Pancreas (tissue), 10 donors: ENCODE measurements at regions not wholly inside any gene's neighbourhood (a gene's known extent, or its start where the extent isn't known, plus 50 kb on each side); places are given as distances from the start of the nearest gene placed in this dataset.
"Not testable (repeated sequence)": the region's sequence is repeated elsewhere in the genome, so short reads cannot be mapped to it uniquely, and the experiment has no call there.

Source experiments
- ATAC-seq, 4 donors: fragments of 200-7000 bp; cut with Tn5 transposase; one replicate each; pipeline versions ENCODE4 v1.8.0 to v1.9.1; 2020; ENCODE audit warnings: mild to moderate bottlenecking in 4 of 4, moderate library complexity in 4 of 4
- DNase-seq, 6 donors: peaks; one replicate each; pipeline ENCODE4 v3.0.0-alpha.2; 2020
- FAIRE-seq: peaks from 2 replicates; lab custom pipeline; 2012; peaks lifted over from hg19 to GRCh38; lab: Jason Lieb, UNC
- H3K27ac ChIP-seq, 4 donors: fragments of 200-600 bp; sonication (generic); 1 replicate in 3 of 4; 2 replicates in 1 of 4; pipeline versions ENCODE4 v1.5.0 to v1.8.0; 2020
- H3K27me3 ChIP-seq, 4 donors: fragments of 200-600 bp; one replicate each; pipeline ENCODE4 v1.8.0; 2021
- H3K36me3 ChIP-seq, 3 donors: fragments of 200-600 bp; sonication (generic) in 1 of 3; one replicate each; pipeline versions ENCODE4 v1.5.0 to v1.8.0; 2020 to 2021
- H3K4me1 ChIP-seq, 3 donors: fragments of 200-600 bp; one replicate each; pipeline ENCODE4 v1.8.0; 2021
- H3K4me3 ChIP-seq, 4 donors: fragments of 200-600 bp; sonication (generic) in 2 of 4; one replicate each; pipeline versions ENCODE4 v1.5.0 to v1.8.0; 2020 to 2021
- H3K9me3 ChIP-seq, 4 donors: fragments of 200-600 bp; one replicate each; pipeline ENCODE4 v1.8.0; 2021
- WGBS, 2 donors: extraction: QIAGEN DNeasy Blood & Tissue Kit; methylation state at CpG; one replicate each; pipeline ENCODE4 v1.1.7; 2013; 5-methylcytosine and 5-hydroxymethylcytosine counted together
- intact Hi-C, 3 donors: fragments of 100-400 bp; cut with DNase I; formaldehyde crosslinking; loops; one replicate each; pipeline versions ENCODE4 v1.11.1 to v1.14.2; 2022
- donor health status: healthy with polysubstance abuse.
- donor health status: DM: no; HTN: no; CAD: no; lungs with moderate emphysema.
- donor health status: DM: no; HTN: no; CAD: no.
- donor health status: control.
- donor health status: control.
- donor health status: Bipolar disorder and iron deficiency.
- donor health status: DM: yes; HTN: yes; CAD: no.
- donor health status: DM: no; HTN: no; CAD: no.
- donor health status: DM: no; HTN: no; CAD: no.
- donor health status: DM: yes; HTN: yes; CAD: no.

DNA sequence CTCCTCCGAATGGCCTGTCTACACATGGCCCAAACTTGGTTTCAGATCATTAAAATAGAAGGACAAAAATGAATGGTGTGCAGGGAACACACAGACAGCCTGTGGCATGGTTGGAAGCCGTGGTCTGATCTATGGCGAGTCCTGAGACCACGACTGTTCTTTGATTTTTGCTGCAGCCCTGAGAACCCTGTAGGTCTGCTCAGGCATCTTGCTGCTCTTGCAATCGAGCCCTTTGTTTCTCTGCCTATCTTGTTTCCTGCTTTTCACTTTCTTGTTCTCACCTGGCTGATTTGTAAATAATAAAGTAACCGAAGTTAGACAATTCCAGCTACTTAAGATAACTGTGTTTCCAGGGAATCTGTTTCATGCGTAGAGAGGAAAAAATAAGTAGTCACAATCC is 54.1 kb upstream of the NBPF9 start:
- DNase-seq, H3K4me1 ChIP-seq, FAIRE-seq, H3K9me3 ChIP-seq, intact Hi-C loops, H3K27ac ChIP-seq, H3K4me3 ChIP-seq, ATAC-seq, H3K27me3 ChIP-seq, H3K36me3 ChIP-seq: not testable (repeated sequence)
- WGBS, 2 donors, result 47 to 56% methylated on average over 6 of the region's 7 CpGs

- H3K27ac ChIP-seq, H3K4me3 ChIP-seq, ATAC-seq, intact Hi-C loops, FAIRE-seq, H3K27me3 ChIP-seq, DNase-seq, H3K36me3 ChIP-seq, H3K9me3 ChIP-seq, H3K4me1 ChIP-seq: not testable (repeated sequence)
- WGBS, 2 donors, result 47 to 69% methylated on average over 2 to 3 of the region's 3 CpGs
Measured at GRCh38 chr1:149158308-149158707, 55.0 kb upstream of the NBPF9 start.

- FAIRE-seq, DNase-seq, H3K9me3 ChIP-seq, H3K4me1 ChIP-seq, H3K36me3 ChIP-seq, H3K4me3 ChIP-seq, H3K27me3 ChIP-seq, H3K27ac ChIP-seq, intact Hi-C loops: not testable (repeated sequence)
- 28 to 40% methylated on average over 1 to 2 of the region's 19 CpGs for WGBS, 2 donors
- ATAC-seq, result peak; percentile 85 to 99 (median 98)
Measured at GRCh38 chr1:149163063-149163444, 59.7 kb upstream of the NBPF9 start.

DNA sequence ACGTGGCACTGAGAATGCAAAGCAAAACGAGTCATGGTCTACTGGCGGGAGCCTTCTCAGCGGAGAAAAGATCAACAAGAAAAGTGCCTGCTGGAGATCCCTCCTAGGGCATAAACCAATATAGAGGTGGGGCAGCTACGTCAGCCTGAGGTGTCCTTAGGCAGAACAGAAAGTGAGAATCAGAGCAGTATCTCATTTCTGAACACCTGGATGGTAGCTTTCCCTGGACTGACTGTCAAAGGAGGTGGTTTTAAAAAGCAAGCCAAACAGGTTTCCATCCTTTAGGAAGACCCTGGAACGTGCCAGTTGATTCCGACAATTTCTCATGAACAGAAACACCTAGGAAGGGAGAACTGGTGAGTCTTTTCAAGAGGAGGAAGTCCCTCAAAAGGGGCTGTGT is 71.4 kb upstream of the NBPF9 start:
- peak overlapping the region in 1 of 4 donors; percentile 20 for H3K4me3 ChIP-seq
- intact Hi-C loops, result not testable (repeated sequence)

GRCh38 chr1:149175812-149176211 is 72.5 kb upstream of the NBPF9 start:
- H3K4me1 ChIP-seq, H3K27me3 ChIP-seq, H3K36me3 ChIP-seq, ATAC-seq, H3K9me3 ChIP-seq, FAIRE-seq, intact Hi-C loops: not testable (repeated sequence)
- peak in 5 of 6 donors; percentile 8 to 48 (median 35) for DNase-seq
- Histone ChIP-seq H3K27ac (peak overlapping the region in 1 of 4 donors; percentile 63), H3K4me3 (peak overlapping the region in 2 of 4 donors; percentile 13 to 38)
- WGBS, 2 donors, result 0 to 2% methylated on average over 4 to 5 of the region's 21 CpGs

More for the DNA sequence above, 71.4 kb upstream of the NBPF9 start:
- H3K36me3 ChIP-seq, FAIRE-seq, H3K9me3 ChIP-seq, H3K27me3 ChIP-seq, H3K4me1 ChIP-seq, H3K27ac ChIP-seq, DNase-seq, ATAC-seq: not testable (repeated sequence)
- WGBS, 2 donors, result 19 to 38% methylated on average over 3 to 6 of the region's 7 CpGs

DNA sequence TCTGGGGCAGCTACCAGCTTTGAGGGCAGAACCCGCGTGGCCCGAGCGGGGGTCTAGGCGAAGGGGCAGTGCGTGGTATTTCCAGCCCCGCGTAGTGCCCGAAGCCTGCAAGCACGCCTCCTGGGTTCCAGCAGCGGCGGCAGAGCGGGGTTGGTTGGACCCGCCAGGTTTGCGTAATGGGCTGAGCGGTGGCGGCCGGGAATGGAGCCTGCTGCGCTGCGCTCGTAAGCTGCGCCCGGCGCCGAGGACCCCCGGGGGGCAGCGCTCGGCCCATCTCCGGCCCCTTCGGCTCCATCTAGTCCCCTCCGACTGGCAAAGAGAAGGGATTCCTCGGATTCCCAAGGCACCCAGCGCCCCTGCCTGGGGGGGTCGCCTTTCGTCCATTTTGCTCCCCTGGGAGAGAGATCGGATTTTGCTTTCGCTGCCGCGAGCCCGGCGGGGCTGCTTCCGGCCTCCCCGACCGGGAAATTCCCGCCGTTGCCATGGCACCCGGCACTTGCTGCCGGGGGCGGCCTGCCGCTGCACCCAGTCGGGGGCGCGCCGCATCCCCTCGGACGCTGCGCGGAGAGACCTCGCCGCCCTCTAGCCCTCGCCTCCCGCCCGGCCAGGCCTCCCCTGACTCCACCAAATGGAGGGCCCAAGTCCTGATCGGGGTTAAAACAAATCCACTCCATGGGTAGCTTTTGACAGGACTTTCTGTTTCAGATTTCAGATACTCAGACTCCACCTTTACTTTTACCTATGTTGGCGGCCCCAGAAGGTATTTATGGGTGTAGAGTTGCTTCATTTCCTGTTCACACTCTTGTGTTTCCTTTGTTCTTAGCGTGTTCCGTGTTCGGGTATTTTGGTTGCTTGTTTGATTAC is 73.3 kb upstream of the NBPF9 start:
- H3K27ac ChIP-seq, result peak overlapping the region; percentile 70 to 91 (median 81)
- H3K36me3 ChIP-seq, ATAC-seq, H3K27me3 ChIP-seq, H3K9me3 ChIP-seq, intact Hi-C loops, FAIRE-seq, H3K4me1 ChIP-seq: not testable (repeated sequence)
- H3K4me3 ChIP-seq, result peak overlapping the region; percentile 29 to 56 (median 46)
- peak; percentile 33 to 75 (median 54) for DNase-seq
- WGBS, 2 donors, result 0% methylated on average over 5 to 39 of the region's 68 CpGs

GRCh38 chr1:149190742-149191141 is 87.4 kb upstream of the NBPF9 start:
- ATAC-seq, H3K9me3 ChIP-seq, H3K27me3 ChIP-seq, H3K4me3 ChIP-seq, intact Hi-C loops, H3K36me3 ChIP-seq, FAIRE-seq, H3K4me1 ChIP-seq, DNase-seq: not testable (repeated sequence)
- WGBS, 2 donors, result 29 to 38% methylated on average over 2 of the region's 2 CpGs
- peak overlapping the region in 1 of 4 donors; percentile 12 for H3K27ac ChIP-seq

DNA sequence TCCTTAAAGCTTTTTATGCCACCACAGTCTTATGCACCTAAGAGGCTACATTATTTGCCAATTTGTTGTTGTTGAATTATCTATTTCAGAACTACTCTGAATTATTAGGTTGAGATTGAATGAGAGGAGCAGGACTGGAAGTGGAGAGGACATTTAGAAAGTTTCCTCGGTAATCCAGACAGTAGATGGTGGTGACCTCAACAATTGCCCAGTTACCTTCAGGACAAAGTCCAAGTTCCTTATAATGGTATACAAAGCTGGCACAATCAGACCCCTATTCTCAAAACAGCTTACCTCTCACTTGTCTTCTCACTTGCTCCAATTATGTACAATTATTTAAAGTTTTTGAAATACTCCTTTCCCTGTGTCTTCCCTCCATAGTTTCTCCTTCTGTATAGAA is 93.3 kb upstream of the NBPF9 start:
- H3K4me1 ChIP-seq, DNase-seq, intact Hi-C loops, FAIRE-seq, H3K4me3 ChIP-seq, H3K9me3 ChIP-seq, H3K27ac ChIP-seq, H3K27me3 ChIP-seq, H3K36me3 ChIP-seq: not testable (repeated sequence)
- 78 to 87% methylated on average over 1 of the region's 1 CpG for WGBS, 2 donors
- ATAC-seq, result peak in 2 of 4 donors; percentile 30 to 47

DNA sequence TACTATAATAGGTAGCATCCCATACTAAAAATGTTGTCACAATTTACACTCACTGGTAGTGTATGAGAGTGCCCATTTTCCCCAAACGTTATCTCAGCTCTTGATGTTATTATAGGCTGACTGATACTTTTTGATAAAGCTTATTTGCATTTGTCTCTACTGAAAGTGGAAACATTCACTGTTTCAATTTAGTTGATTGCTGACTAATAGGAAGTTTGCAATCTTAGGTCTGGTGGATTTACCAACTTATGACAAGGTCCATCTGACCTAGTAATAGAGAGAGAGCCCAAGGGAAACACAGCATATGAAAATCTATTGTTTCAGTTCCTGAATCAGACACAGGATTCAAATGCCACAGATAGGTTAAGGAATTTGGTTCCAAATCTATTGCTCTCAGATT is 97.2 kb upstream of the NBPF9 start:
- WGBS, 2 donors, result 18 to 20% methylated on average over 1 of the region's 1 CpG
- FAIRE-seq, intact Hi-C loops: not testable (repeated sequence)

GRCh38 chr1:149202283-149202682 is 98.9 kb upstream of the NBPF9 start:
- H3K27me3 ChIP-seq, H3K9me3 ChIP-seq, FAIRE-seq, H3K4me3 ChIP-seq, DNase-seq, ATAC-seq, H3K36me3 ChIP-seq, H3K4me1 ChIP-seq, intact Hi-C loops, H3K27ac ChIP-seq: not testable (repeated sequence)
- 88 to 89% methylated on average over 1 of the region's 1 CpG for WGBS, 2 donors

More for the DNA sequence above, 97.2 kb upstream of the NBPF9 start:
- H3K36me3 ChIP-seq, DNase-seq, H3K4me1 ChIP-seq, H3K9me3 ChIP-seq, H3K27ac ChIP-seq, H3K27me3 ChIP-seq, H3K4me3 ChIP-seq: not testable (repeated sequence)
- peak in 2 of 4 donors; percentile 56 to 65 for ATAC-seq

GRCh38 chr1:149204396-149204795 is 101.0 kb upstream of the NBPF9 start:
- H3K27ac ChIP-seq, H3K27me3 ChIP-seq, H3K4me1 ChIP-seq, intact Hi-C loops, DNase-seq, FAIRE-seq, H3K9me3 ChIP-seq, H3K36me3 ChIP-seq, H3K4me3 ChIP-seq: not testable (repeated sequence)
- WGBS, 2 donors, result no CpG with 5 or more reads among the region's 2 CpGs
- ATAC-seq, result peak in 3 of 4 donors; percentile 72 to 88 (median 79)

DNA sequence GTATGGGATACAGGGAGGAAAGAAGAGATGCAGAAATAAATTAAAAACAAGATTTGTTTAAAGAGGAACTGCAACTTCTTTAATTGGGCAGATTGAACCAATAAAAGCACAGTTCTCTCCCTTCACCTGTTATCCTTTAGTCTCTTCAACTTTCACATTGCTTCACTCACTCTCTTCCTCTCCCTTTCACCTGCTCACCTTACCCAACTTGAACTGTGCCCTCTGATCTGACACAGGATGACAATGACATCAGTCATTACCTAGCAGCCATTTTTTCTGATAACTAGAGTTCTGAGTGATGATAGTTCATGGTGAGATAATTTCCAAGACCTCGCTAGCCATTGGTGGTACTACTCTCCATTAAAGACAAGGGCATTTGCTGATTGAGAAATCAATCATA is 105.5 kb upstream of the NBPF9 start:
- H3K27me3 ChIP-seq, FAIRE-seq, H3K27ac ChIP-seq, H3K4me3 ChIP-seq, H3K36me3 ChIP-seq, DNase-seq, ATAC-seq, H3K4me1 ChIP-seq, H3K9me3 ChIP-seq, intact Hi-C loops: not testable (repeated sequence)
- no CpG with 5 or more reads among the region's 1 CpG for WGBS, 2 donors
